Dermis blood vessel endothelial cell (primary cell): ENCODE measurements at regions not wholly inside any gene's neighbourhood (a gene's known extent, or its start where the extent isn't known, plus 50 kb on each side); places are given as distances from the start of the nearest gene placed in this dataset.

Experiments
- DNase-seq: peaks from one replicate; pipeline ENCODE4 v3.0.0; 2010

GRCh38 chr3:26556637-26557036, 65.9 kb upstream of the LRRC3B start:
- DNase-seq: no peak

DNA sequence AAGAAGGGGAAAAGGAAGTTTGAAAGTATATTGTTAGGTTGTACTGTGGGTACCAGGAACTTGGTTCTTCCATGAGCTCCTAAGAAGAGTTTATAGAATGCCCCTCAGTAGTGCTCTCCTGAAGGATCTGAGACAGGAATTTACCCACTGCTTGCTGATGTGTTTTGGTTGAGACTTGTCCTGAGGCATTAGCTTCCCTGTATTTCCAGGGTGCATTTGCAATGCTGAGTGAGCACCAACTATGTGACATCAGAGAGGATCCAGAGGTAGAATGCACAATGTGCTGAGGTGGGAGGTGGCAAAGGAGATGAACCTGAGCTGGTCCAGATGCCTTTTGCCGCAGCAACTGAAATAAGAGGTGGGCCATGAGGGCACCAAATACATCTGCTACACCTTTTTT, 64.3 kb upstream of the LRRC3B start:
- DNase-seq: no peak

GRCh38 chr3:26559227-26559626, 63.3 kb upstream of the LRRC3B start:
- DNase-seq: no peak

DNA sequence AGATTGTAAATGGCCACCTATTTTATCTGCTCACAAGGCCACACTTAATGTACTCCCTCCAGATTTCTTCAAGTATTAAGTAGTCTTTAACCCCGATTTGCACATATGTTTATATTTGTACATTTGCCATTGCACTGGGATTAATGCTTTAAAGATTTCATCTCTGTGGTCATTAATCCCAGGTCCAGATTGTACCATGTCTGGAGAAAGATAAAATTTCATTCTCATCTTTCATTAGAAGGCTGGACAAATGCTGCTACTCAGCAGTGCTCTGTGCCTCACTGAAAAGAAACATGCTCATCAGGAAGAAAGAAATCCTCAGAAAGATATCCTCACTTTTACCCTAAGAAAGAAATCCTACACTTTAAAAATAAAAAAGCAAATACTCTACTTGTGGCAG, 62.5 kb upstream of the LRRC3B start:
- DNase-seq: no peak

- DNase-seq: no peak
Observed at GRCh38 chr3:26562021-26562768, 60.4 kb upstream of the LRRC3B start.
